Liver (tissue), 8 donors: ENCODE measurements at regions not wholly inside any gene's neighbourhood (a gene's known extent, or its start where the extent isn't known, plus 50 kb on each side); places are given as distances from the start of the nearest gene placed in this dataset.

Experiments
- DNase-seq: peaks from one replicate; pipeline ENCODE4 v3.0.0-alpha.2; 2017; ENCODE audit warnings: low spot score
- H3K27ac ChIP-seq, 2 donors: one replicate each; pipeline ENCODE4 v1.7.0; 2013; ENCODE audit warnings: inconsistent platforms in 2 of 2, low read length in 2 of 2, control low read depth in 1 of 2, low read depth in 1 of 2, mild to moderate bottlenecking in 1 of 2
- H3K27me3 ChIP-seq, 4 donors: one replicate each; pipeline versions ENCODE4 v1.6.1 to v1.7.0; 2013; ENCODE audit warnings: low read length in 3 of 4, inconsistent platforms in 1 of 4, mild to moderate bottlenecking in 1 of 4, moderate library complexity in 1 of 4; ENCODE audit not compliant: control insufficient read depth in 4 of 4, insufficient read depth in 4 of 4
- H3K36me3 ChIP-seq, 4 donors: one replicate each; pipeline versions ENCODE4 v1.6.1 to v1.7.0; 2013; ENCODE audit warnings: low read length in 3 of 4, mild to moderate bottlenecking in 3 of 4, low read depth in 1 of 4, moderate library complexity in 1 of 4; ENCODE audit not compliant: control insufficient read depth in 4 of 4, insufficient read depth in 3 of 4
- H3K4me1 ChIP-seq, 4 donors: one replicate each; pipeline versions ENCODE4 v1.6.1 to v1.7.0; 2013; ENCODE audit warnings: low read length in 3 of 4, mild to moderate bottlenecking in 3 of 4, moderate library complexity in 1 of 4; ENCODE audit not compliant: control insufficient read depth in 4 of 4, insufficient read depth in 4 of 4
- H3K4me3 ChIP-seq, 3 donors: one replicate each; pipeline versions ENCODE4 v1.6.1 to v1.7.0; 2013; ENCODE audit warnings: low read length in 3 of 3, control low read depth in 1 of 3, low read depth in 1 of 3, mild to moderate bottlenecking in 1 of 3
- H3K9ac ChIP-seq, 2 donors: one replicate each; pipeline ENCODE4 v1.7.0; 2013; ENCODE audit warnings: low read length in 2 of 2, mild to moderate bottlenecking in 2 of 2, moderate library complexity in 2 of 2, control low read depth in 1 of 2, low read depth in 1 of 2
- H3K9me3 ChIP-seq, 4 donors: one replicate each; pipeline versions ENCODE4 v1.6.1 to v1.7.0; 2013; ENCODE audit warnings: low read length in 3 of 4; ENCODE audit not compliant: control insufficient read depth in 4 of 4
- ATF3 ChIP-seq: IDR thresholded peaks from 2 replicates; pipeline ENCODE4 v1.6.1; 2016; ENCODE audit warnings: antibody characterized with exemption
- CTCF ChIP-seq: fragments of 150-350 bp; IDR thresholded peaks from 2 replicates; pipeline ENCODE4 v1.5.1; 2017; ENCODE audit warnings: improper control_type of control experiment, low read depth, low read length; ENCODE audit not compliant: missing input control
- EGR1 ChIP-seq, 2 donors: IDR thresholded peaks; 2 replicates each; pipeline ENCODE4 v1.6.1; 2016 to 2018; ENCODE audit warnings: antibody characterized with exemption in 2 of 2, low read depth in 2 of 2
- FOXA1 ChIP-seq: IDR thresholded peaks from 2 replicates; pipeline ENCODE4 v1.6.1; 2016; ENCODE audit warnings: antibody characterized with exemption
- FOXA2 ChIP-seq: IDR thresholded peaks from 2 replicates; pipeline ENCODE4 v1.6.1; 2016; ENCODE audit warnings: antibody characterized with exemption
- HNF4A ChIP-seq, 2 donors: conservative IDR thresholded peaks; 2 replicates each; pipeline ENCODE4 v1.6.1; 2016; ENCODE audit warnings: antibody characterized with exemption in 2 of 2, mild to moderate bottlenecking in 2 of 2
- HNF4G ChIP-seq: IDR thresholded peaks from 2 replicates; pipeline ENCODE4 v1.6.1; 2016; ENCODE audit warnings: antibody characterized with exemption
- JUND ChIP-seq, 2 donors: IDR thresholded peaks; 2 replicates each; pipeline ENCODE4 v1.6.1; 2016; ENCODE audit warnings: antibody characterized with exemption in 2 of 2
- MAX ChIP-seq: IDR thresholded peaks from 2 replicates; pipeline ENCODE4 v1.6.1; 2016; ENCODE audit warnings: antibody characterized with exemption
- NR2F2 ChIP-seq: IDR thresholded peaks from 2 replicates; pipeline ENCODE4 v1.6.1; 2016; ENCODE audit warnings: antibody characterized with exemption
- RAD21 ChIP-seq, 2 donors: IDR thresholded peaks; 2 replicates each; pipeline ENCODE4 v1.6.1; 2016; ENCODE audit warnings: antibody characterized with exemption in 2 of 2, mild to moderate bottlenecking in 2 of 2
- RXRA ChIP-seq, 2 donors: IDR thresholded peaks; 2 replicates each; pipeline ENCODE4 v1.6.1; 2017 to 2018; ENCODE audit warnings: antibody characterized with exemption in 2 of 2, mild to moderate bottlenecking in 1 of 2
- SP1 ChIP-seq: IDR thresholded peaks from 2 replicates; pipeline ENCODE4 v1.6.1; 2018; ENCODE audit warnings: antibody characterized with exemption, mild to moderate bottlenecking
- TAF1 ChIP-seq: conservative IDR thresholded peaks from 2 replicates; pipeline ENCODE4 v1.6.1; 2016; ENCODE audit warnings: antibody characterized with exemption, mild to moderate bottlenecking
- YY1 ChIP-seq: IDR thresholded peaks from 2 replicates; pipeline ENCODE4 v1.6.1; 2016; ENCODE audit warnings: antibody characterized with exemption, mild to moderate bottlenecking
- ZBTB33 ChIP-seq: IDR thresholded peaks from 2 replicates; pipeline ENCODE4 v1.6.1; 2016; ENCODE audit warnings: antibody characterized with exemption
- WGBS: extraction: QIAGEN DNeasy Blood & Tissue Kit; methylation state at CpG from one replicate; pipeline ENCODE4 v1.1.7; 2013; 5-methylcytosine and 5-hydroxymethylcytosine counted together
- donor health status: healthy.
- donor health status: healthy.
- donor health status: healthy.
- donor health status: healthy.
- donor health status: healthy.

GRCh38 chr2:14321357-14321756 is 311.2 kb upstream of the LRATD1 start:
- Histone ChIP-seq H3K27ac (no peak overlapping the region), H3K4me3 (no peak overlapping the region), H3K9ac (no peak overlapping the region), H3K4me1 (no peaks in the 10 kb centered on the region), H3K36me3 (no peaks in the 10 kb centered on the region), H3K9me3 (no peaks in the 10 kb centered on the region), H3K27me3 (no peaks in the 10 kb centered on the region)
- no peak for DNase-seq
- 79% methylated on average over 4 of the region's 4 CpGs for WGBS
- TF ChIP-seq EGR1 (IDR thresholded peaks at IDR 0.05; ENCODE audit: low read depth in 2 of 2) (no peak), ATF3 (no peak), SP1 (no peak), FOXA2 (no peak), JUND (IDR thresholded peaks at IDR 0.05) (no peak), RXRA (IDR thresholded peaks at IDR 0.05) (no peak), RAD21 (IDR thresholded peaks at IDR 0.05) (no peak), HNF4A (conservative IDR thresholded peaks at IDR 0.05) (no peak), YY1 (no peak), MAX (no peak), NR2F2 (no peak), ZBTB33 (no peak)

- WGBS, result 69% methylated on average over 2 of the region's 2 CpGs
- H3K4me3 ChIP-seq, result no peak overlapping the region
- H3K36me3 ChIP-seq, result no peaks in the 10 kb centered on the region
- TF ChIP-seq RAD21 (IDR thresholded peaks at IDR 0.05), result no peak
- TF ChIP-seq JUND (IDR thresholded peaks at IDR 0.05), result no peak
- TF ChIP-seq MAX, result no peak
- no peak for TF ChIP-seq YY1
- no peak for TF ChIP-seq HNF4A (conservative IDR thresholded peaks at IDR 0.05)
- TF ChIP-seq EGR1 (IDR thresholded peaks at IDR 0.05; ENCODE audit: low read depth in 2 of 2), result no peak
- TF ChIP-seq FOXA1, result no peak
- TF ChIP-seq FOXA2, result no peak
- TF ChIP-seq TAF1, result no peak
- no peak for TF ChIP-seq HNF4G
- H3K27ac ChIP-seq, result no peak overlapping the region
- no peaks in the 10 kb centered on the region for H3K4me1 ChIP-seq
- H3K9ac ChIP-seq, result no peak overlapping the region
- no peaks in the 10 kb centered on the region for H3K9me3 ChIP-seq
- no peak for DNase-seq
- no peaks in the 10 kb centered on the region for H3K27me3 ChIP-seq
Observed at GRCh38 chr2:14322306-14322705, 310.2 kb upstream of the LRATD1 start.

- Histone ChIP-seq H3K4me1 (no peaks in the 10 kb centered on the region), H3K9me3 (peaks cover 0 to 2% (median 0%) of the 10 kb centered on the region in 4 donors), H3K9ac (no peak overlapping the region), H3K27me3 (no peaks in the 10 kb centered on the region), H3K27ac (no peak overlapping the region), H3K36me3 (no peaks in the 10 kb centered on the region), H3K4me3 (no peak overlapping the region)
- DNase-seq, result no peak
- 63% methylated on average over 2 of the region's 2 CpGs for WGBS
- TF ChIP-seq TAF1 (no peak), HNF4G (no peak), ATF3 (no peak), CTCF (no peak)
Observed at GRCh38 chr2:14324308-14324707, 308.2 kb upstream of the LRATD1 start.
